IPS-NIHi11 (cell line): ENCODE measurements at regions not wholly inside any gene's neighbourhood (a gene's known extent, or its start where the extent isn't known, plus 50 kb on each side); places are given as distances from the start of the nearest gene placed in this dataset.

Source experiments
- DNase-seq: peaks from one replicate; pipeline ENCODE4 v3.0.0; 2012; ENCODE audit warnings: mixed read lengths, low spot score

- no peak for DNase-seq
Measured at GRCh38 chr12:82040987-82041743, 282.0 kb upstream of the PPFIA2 start.

GRCh38 chr12:82034769-82035168 lies 275.6 kb upstream of the PPFIA2 start:
- DNase-seq: no peak

- DNase-seq: no peak
Measured at GRCh38 chr12:82029936-82030335, 270.8 kb upstream of the PPFIA2 start.

GRCh38 chr12:82028772-82029171 lies 269.6 kb upstream of the PPFIA2 start:
- no peak for DNase-seq

GRCh38 chr12:82027612-82028011 lies 268.5 kb upstream of the PPFIA2 start:
- DNase-seq: no peak

GRCh38 chr12:82025462-82025861 lies 266.3 kb upstream of the PPFIA2 start:
- DNase-seq: no peak

GRCh38 chr12:82019533-82019932 lies 260.4 kb upstream of the PPFIA2 start:
- no peak for DNase-seq

GRCh38 chr12:82015623-82016347 lies 256.6 kb upstream of the PPFIA2 start:
- no peak for DNase-seq

- DNase-seq: no peak
Measured at GRCh38 chr12:82012176-82012575, 253.0 kb upstream of the PPFIA2 start.

- DNase-seq: no peak
Measured at GRCh38 chr12:82009524-82009923, 250.4 kb upstream of the PPFIA2 start.

- no peak for DNase-seq
Measured at GRCh38 chr12:82008251-82008650, 249.1 kb upstream of the PPFIA2 start.

GRCh38 chr12:81998761-81999378 lies 239.7 kb upstream of the PPFIA2 start:
- DNase-seq: no peak

GRCh38 chr12:81992461-81992860 lies 233.3 kb upstream of the PPFIA2 start:
- DNase-seq: peak; percentile 41

- no peak for DNase-seq
Measured at GRCh38 chr12:81991868-81992267, 232.7 kb upstream of the PPFIA2 start.

- no peak for DNase-seq
Measured at GRCh38 chr12:81988362-81988761, 229.2 kb upstream of the PPFIA2 start.

GRCh38 chr12:81987371-81987770 lies 228.2 kb upstream of the PPFIA2 start:
- no peak for DNase-seq

- no peak for DNase-seq
Measured at GRCh38 chr12:81976661-81977060, 217.5 kb upstream of the PPFIA2 start.

GRCh38 chr12:81974762-81975161 lies 215.6 kb upstream of the PPFIA2 start:
- DNase-seq: no peak

GRCh38 chr12:81968421-81968820 lies 209.3 kb upstream of the PPFIA2 start:
- DNase-seq: no peak

GRCh38 chr12:81963636-81964035 lies 204.5 kb upstream of the PPFIA2 start:
- DNase-seq: no peak

GRCh38 chr12:81963026-81963425 lies 203.9 kb upstream of the PPFIA2 start:
- DNase-seq: no peak

GRCh38 chr12:81962126-81962856 lies 203.1 kb upstream of the PPFIA2 start:
- DNase-seq: no peak
